B cell (primary cell): ENCODE measurements at regions not wholly inside any gene's neighbourhood (a gene's known extent, or its start where the extent isn't known, plus 50 kb on each side); places are given as distances from the start of the nearest gene placed in this dataset.

Source experiments
- ATAC-seq: fragments of 200-7000 bp; cut with Tn5 transposase; one replicate; pipeline ENCODE4 v1.10.0; 2021; ENCODE audit warnings: low read depth, mild to moderate bottlenecking, moderate number of reproducible peaks, moderate library complexity
- CTCF ChIA-PET: fragments of 350-600 bp; sonication (Branson Sonifier 250); formaldehyde crosslinking; loops from one replicate; lab custom pipeline; 2021; ENCODE audit warnings: antibody characterized with exemption, inconsistent platforms; lab: Charles Lee
- POLR2A ChIA-PET: fragments of 350-600 bp; sonication (Branson Sonifier 250); formaldehyde crosslinking; loops from one replicate; lab custom pipeline; 2021; ENCODE audit warnings: antibody characterized with exemption; lab: Charles Lee
- DNase-seq: peaks from one replicate; pipeline ENCODE4 v3.0.0; 2013
- H2AFZ ChIP-seq: 2 replicates; pipeline ENCODE4 v1.6.1; 2012; ENCODE audit warnings: mild to moderate bottlenecking, low read depth, low read length; ENCODE audit not compliant: insufficient read depth, poor library complexity, severe bottlenecking
- H3K27ac ChIP-seq, 2 donors: 1 replicate in 1 of 2; 2 replicates in 1 of 2; pipeline ENCODE4 v1.5.1; 2012 to 2013; ENCODE audit warnings: low read length in 2 of 2, mild to moderate bottlenecking in 2 of 2, moderate library complexity in 1 of 2
- H3K27me3 ChIP-seq, 4 experiments: fragments of 200-600 bp in 1 of 4; sonication (generic) in 1 of 4; replicated peaks in 1 of 4; 1 replicate in 2 of 4; 2 replicates in 2 of 4; pipeline versions ENCODE4 v1.6.1 to v1.7.0; 2013 to 2016; ENCODE audit warnings: low read length in 3 of 4, mild to moderate bottlenecking in 2 of 4, mixed read lengths in 1 of 4, moderate library complexity in 1 of 4; ENCODE audit not compliant: insufficient read depth in 4 of 4, control insufficient read depth in 3 of 4; ENCODE audit errors: control extremely low read depth in 1 of 4
- H3K36me3 ChIP-seq, 2 experiments: replicated peaks in 1 of 2; 1 replicate in 1 of 2; 2 replicates in 1 of 2; pipeline versions ENCODE4 v1.6.1 to v1.7.1; 2013; ENCODE audit warnings: low read length in 1 of 2; ENCODE audit not compliant: insufficient read depth in 2 of 2, control insufficient read depth in 1 of 2; ENCODE audit errors: control extremely low read depth in 1 of 2, extremely low read depth in 1 of 2
- H3K4me1 ChIP-seq, 2 donors: fragments of 200-600 bp in 1 of 2; sonication (generic) in 1 of 2; 1 replicate in 1 of 2; 2 replicates in 1 of 2; pipeline versions ENCODE4 v1.5.1 to v1.6.1; 2013 to 2017; ENCODE audit warnings: low read length in 2 of 2; ENCODE audit not compliant: control insufficient read depth in 2 of 2, insufficient read depth in 2 of 2
- H3K4me2 ChIP-seq: replicated peaks from 2 replicates; pipeline ENCODE3; 2012; ENCODE audit warnings: mild to moderate bottlenecking, low read depth, low read length; ENCODE audit not compliant: poor library complexity, severe bottlenecking
- H3K4me3 ChIP-seq, 5 experiments: fragments of 200-600 bp in 1 of 5; sonication (generic) in 1 of 5; 1 replicate in 3 of 5; 2 replicates in 2 of 5; pipeline versions ENCODE4 v1.5.1 to v1.7.0; 2011 to 2016; ENCODE audit warnings: low read length in 4 of 5, mild to moderate bottlenecking in 4 of 5, low read depth in 2 of 5, control low read depth in 1 of 5, moderate library complexity in 1 of 5; ENCODE audit not compliant: insufficient read depth in 1 of 5; ENCODE audit errors: control extremely low read depth in 1 of 5, extremely low read depth in 1 of 5
- H3K79me2 ChIP-seq: fragments of 200-600 bp; sonication (generic); one replicate; pipeline ENCODE4 v1.6.0; 2016; ENCODE audit warnings: low read length; ENCODE audit not compliant: control insufficient read depth, insufficient read depth
- H3K9ac ChIP-seq: fragments of 200-600 bp; sonication (generic); 2 replicates; pipeline ENCODE4 v1.6.1; 2017; ENCODE audit warnings: mild to moderate bottlenecking, low read length, moderate library complexity
- H3K9me3 ChIP-seq, 3 donors: one replicate each; pipeline versions ENCODE4 v1.6.1 to v1.7.1; 2013; ENCODE audit warnings: low read length in 2 of 3; ENCODE audit not compliant: control insufficient read depth in 2 of 3, insufficient read depth in 1 of 3; ENCODE audit errors: control extremely low read depth in 1 of 3
- H4K20me1 ChIP-seq: 2 replicates; pipeline ENCODE4 v1.6.0; 2012; ENCODE audit warnings: mild to moderate bottlenecking, low read length; ENCODE audit not compliant: insufficient read depth, control insufficient read depth, poor library complexity, severe bottlenecking
- H3K27ac Mint-ChIP-seq: one replicate; pipeline ENCODE4 v1.8.0; 2021; ENCODE audit warnings: mixed read lengths
- H3K27me3 Mint-ChIP-seq: one replicate; pipeline ENCODE4 v1.8.0; 2021; ENCODE audit warnings: mixed read lengths
- H3K4me1 Mint-ChIP-seq: one replicate; pipeline ENCODE4 v1.8.0; 2021; ENCODE audit warnings: mixed read lengths
- H3K4me3 Mint-ChIP-seq: one replicate; pipeline ENCODE4 v1.8.0; 2021; ENCODE audit warnings: mixed read lengths
- H3K9me3 Mint-ChIP-seq: one replicate; pipeline ENCODE4 v1.8.0; 2022; ENCODE audit warnings: mixed read lengths; ENCODE audit not compliant: insufficient read depth
- EZH2 ChIP-seq: IDR thresholded peaks from 2 replicates; pipeline ENCODE4 v1.6.1; 2012; ENCODE audit warnings: borderline replicate concordance, low read depth, mild to moderate bottlenecking, moderate library complexity, low read length; ENCODE audit not compliant: insufficient read depth, poor library complexity, severe bottlenecking
- WGBS: methylation state at CpG from one replicate; pipeline ENCODE4 v1.1.5; 2013; ENCODE audit warnings: missing lambda C conversion rate; ENCODE audit not compliant: insufficient coverage; 5-methylcytosine and 5-hydroxymethylcytosine counted together
- intact Hi-C: fragments of 100-400 bp; cut with micrococcal nuclease; formaldehyde crosslinking; loops from one replicate; pipeline ENCODE4 v1.10.0; 2022
- TF ChIP-seq, protein P1 (sequence below): fragments of 200-600 bp; IDR thresholded peaks from one replicate; pipeline ENCODE4 v1.8.0; 2022; ENCODE audit warnings: antibody characterized with exemption, mild to moderate bottlenecking

GRCh38 chr2:150974234-150974633 lies 287.4 kb downstream of the RBM43 start:
- Histone ChIP-seq H4K20me1 (no peaks in the 10 kb centered on the region), H3K27ac (no peak overlapping the region), H3K9me3 (no peaks in the 10 kb centered on the region), H3K79me2 (no peaks in the 10 kb centered on the region), H3K4me3 (no peak overlapping the region), H3K36me3 (no peaks in the 10 kb centered on the region), H2AFZ (no peak overlapping the region), H3K4me1 (no peaks in the 10 kb centered on the region), H3K4me2 (no peak overlapping the region), H3K9ac (no peak overlapping the region), H3K27me3 (no peaks in the 10 kb centered on the region)
- no peaks in the 10 kb centered on the region for H3K27me3 Mint-ChIP-seq
- DNase-seq = no peak
- no peaks in the 10 kb centered on the region for H3K4me1 Mint-ChIP-seq
- CTCF ChIA-PET = no interaction called here
- POLR2A ChIA-PET = no interaction called here
- H3K4me3 Mint-ChIP-seq = no peak overlapping the region
- 71% methylated on average over 1 of the region's 1 CpG for WGBS
- H3K9me3 Mint-ChIP-seq = no peaks in the 10 kb centered on the region
- no peak for ATAC-seq
- no peak overlapping the region for H3K27ac Mint-ChIP-seq
- TF ChIP-seq, protein P1, sequence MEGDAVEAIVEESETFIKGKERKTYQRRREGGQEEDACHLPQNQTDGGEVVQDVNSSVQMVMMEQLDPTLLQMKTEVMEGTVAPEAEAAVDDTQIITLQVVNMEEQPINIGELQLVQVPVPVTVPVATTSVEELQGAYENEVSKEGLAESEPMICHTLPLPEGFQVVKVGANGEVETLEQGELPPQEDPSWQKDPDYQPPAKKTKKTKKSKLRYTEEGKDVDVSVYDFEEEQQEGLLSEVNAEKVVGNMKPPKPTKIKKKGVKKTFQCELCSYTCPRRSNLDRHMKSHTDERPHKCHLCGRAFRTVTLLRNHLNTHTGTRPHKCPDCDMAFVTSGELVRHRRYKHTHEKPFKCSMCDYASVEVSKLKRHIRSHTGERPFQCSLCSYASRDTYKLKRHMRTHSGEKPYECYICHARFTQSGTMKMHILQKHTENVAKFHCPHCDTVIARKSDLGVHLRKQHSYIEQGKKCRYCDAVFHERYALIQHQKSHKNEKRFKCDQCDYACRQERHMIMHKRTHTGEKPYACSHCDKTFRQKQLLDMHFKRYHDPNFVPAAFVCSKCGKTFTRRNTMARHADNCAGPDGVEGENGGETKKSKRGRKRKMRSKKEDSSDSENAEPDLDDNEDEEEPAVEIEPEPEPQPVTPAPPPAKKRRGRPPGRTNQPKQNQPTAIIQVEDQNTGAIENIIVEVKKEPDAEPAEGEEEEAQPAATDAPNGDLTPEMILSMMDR = no peak
- no peak for TF ChIP-seq EZH2
- intact Hi-C loops = no loop called here

DNA sequence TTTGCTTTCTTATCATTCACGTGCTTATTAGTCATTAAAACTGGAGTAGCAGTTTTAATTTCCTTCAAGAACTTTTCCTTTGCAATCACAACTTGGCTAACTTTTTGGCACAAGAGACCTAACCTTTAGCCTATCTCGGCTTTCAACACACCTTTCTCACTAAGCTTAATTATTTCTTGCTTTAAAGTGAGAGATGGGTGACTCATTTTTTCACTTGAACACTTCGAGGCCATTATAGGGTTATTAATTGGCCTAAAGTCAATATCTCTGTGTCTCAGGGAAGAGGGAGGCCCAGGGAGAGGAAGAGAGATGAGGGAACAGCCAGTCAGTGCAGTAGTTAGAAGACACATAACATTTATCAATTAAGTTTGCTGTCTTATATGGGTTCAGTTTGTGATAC lies 289.8 kb downstream of the RBM43 start:
- Histone ChIP-seq H3K9me3 (peaks cover 0 to 1% (median 0%) of the 10 kb centered on the region in 3 donors), H3K36me3 (no peaks in the 10 kb centered on the region), H3K4me3 (no peak overlapping the region), H3K4me1 (no peaks in the 10 kb centered on the region), H3K27ac (no peak overlapping the region), H3K9ac (no peak overlapping the region), H4K20me1 (no peaks in the 10 kb centered on the region), H2AFZ (no peak overlapping the region), H3K79me2 (no peaks in the 10 kb centered on the region), H3K27me3 (no peaks in the 10 kb centered on the region), H3K4me2 (no peak overlapping the region)
- 80% methylated on average over 1 of the region's 3 CpGs for WGBS
- TF ChIP-seq EZH2 = no peak
- TF ChIP-seq, protein P1 = no peak
- Mint-ChIP-seq H3K4me3 (no peak overlapping the region), H3K27me3 (peaks cover 5% of the 10 kb centered on the region), H3K4me1 (no peaks in the 10 kb centered on the region), H3K9me3 (no peaks in the 10 kb centered on the region), H3K27ac (no peak overlapping the region)
- DNase-seq = no peak
- ATAC-seq = no peak
- POLR2A ChIA-PET = no interaction called here
- CTCF ChIA-PET = no interaction called here
- intact Hi-C loops = no loop called here
